ENCODE measurements at regions not wholly inside any gene's neighbourhood (a gene's known extent, or its start where the extent isn't known, plus 50 kb on each side); places are given as distances from the start of the nearest gene placed in this dataset.
"Not testable (repeated sequence)": the region's sequence is repeated elsewhere in the genome, so short reads cannot be mapped to it uniquely, and the experiment has no call there.

GRCh38 chr5:159503236-159503635 is 172.9 kb upstream of the IL12B start:
- no peak for DNase-seq (ENCODE audit: low read depth in 2 of 2)

GRCh38 chr5:159504106-159504856 is 174.0 kb upstream of the IL12B start:
- no peak for DNase-seq (ENCODE audit: low read depth in 2 of 2)

- no peak for DNase-seq (ENCODE audit: low read depth in 2 of 2)
Observed at GRCh38 chr5:159504857-159505304, 174.6 kb upstream of the IL12B start.

- DNase-seq (ENCODE audit: low read depth in 2 of 2), result no peak
Observed at GRCh38 chr5:159507055-159507454, 176.8 kb upstream of the IL12B start.

- DNase-seq (ENCODE audit: low read depth in 2 of 2), result no peak
Observed at GRCh38 chr5:159507661-159508060, 177.4 kb upstream of the IL12B start.

- no peak for DNase-seq (ENCODE audit: low read depth in 2 of 2)
Observed at GRCh38 chr5:159508344-159508743, 178.1 kb upstream of the IL12B start.

- no peak for DNase-seq (ENCODE audit: low read depth in 2 of 2)
Observed at GRCh38 chr5:159509002-159509660, 178.8 kb upstream of the IL12B start.

- DNase-seq (ENCODE audit: low read depth in 2 of 2), result no peak
Observed at GRCh38 chr5:159510282-159510681, 180.0 kb upstream of the IL12B start.

GRCh38 chr5:159511570-159511969 is 181.3 kb upstream of the IL12B start:
- DNase-seq (ENCODE audit: low read depth in 2 of 2), result no peak

- DNase-seq (ENCODE audit: low read depth in 2 of 2), result no peak
Observed at GRCh38 chr5:159512064-159512463, 181.8 kb upstream of the IL12B start.

- no peak for DNase-seq (ENCODE audit: low read depth in 2 of 2)
Observed at GRCh38 chr5:159514229-159514810, 184.0 kb upstream of the IL12B start.

- DNase-seq (ENCODE audit: low read depth in 2 of 2), result no peak
Observed at GRCh38 chr5:159515197-159515596, 184.9 kb upstream of the IL12B start.

- DNase-seq (ENCODE audit: low read depth in 2 of 2), result peak; percentile 62 to 75
Observed at GRCh38 chr5:159515909-159516415, 185.7 kb upstream of the IL12B start.

GRCh38 chr5:159518371-159518770 is 188.1 kb upstream of the IL12B start:
- DNase-seq (ENCODE audit: low read depth in 2 of 2), result no peak

- no peak for DNase-seq (ENCODE audit: low read depth in 2 of 2)
Observed at GRCh38 chr5:159519365-159519764, 189.1 kb upstream of the IL12B start.

GRCh38 chr5:159522841-159523240 is 192.6 kb upstream of the IL12B start:
- no peak for DNase-seq (ENCODE audit: low read depth in 2 of 2)

GRCh38 chr5:159524279-159524678 is 194.0 kb upstream of the IL12B start:
- not testable (repeated sequence) for DNase-seq (ENCODE audit: low read depth in 2 of 2)

GRCh38 chr5:159525117-159525516 is 194.8 kb upstream of the IL12B start:
- DNase-seq (ENCODE audit: low read depth in 2 of 2), result no peak

- no peak for DNase-seq (ENCODE audit: low read depth in 2 of 2)
Observed at GRCh38 chr5:159527546-159528254, 197.4 kb upstream of the IL12B start.

GRCh38 chr5:159531554-159532105 is 201.3 kb upstream of the IL12B start:
- no peak for DNase-seq (ENCODE audit: low read depth in 2 of 2)

GRCh38 chr5:159533197-159533596 is 202.9 kb upstream of the IL12B start:
- DNase-seq (ENCODE audit: low read depth in 2 of 2), result no peak

- DNase-seq (ENCODE audit: low read depth in 2 of 2), result no peak
Observed at GRCh38 chr5:159536166-159536565, 205.9 kb upstream of the IL12B start.
